IMR-90 (cell line): ENCODE measurements at regions not wholly inside any gene's neighbourhood (a gene's known extent, or its start where the extent isn't known, plus 50 kb on each side); places are given as distances from the start of the nearest gene placed in this dataset.

Experiments
- ATAC-seq: fragments of 200-7000 bp; cut with Tn5 transposase; 2 replicates; pipeline ENCODE4 v1.9.1; 2020; ENCODE audit warnings: low read depth, mild to moderate bottlenecking, moderate library complexity
- BruUV-seq: library from RNA; stranded (reverse); fragments of 400-500 nt; replicated peaks from 2 replicates; lab custom pipeline; 2021; lab: Mats Ljungman, UMichigan
- CTCF ChIA-PET: fragments of 300-600 bp; formaldehyde crosslinking; extraction: SDS; loops from one replicate; lab custom pipeline; 2021; ENCODE audit warnings: antibody characterized with exemption; lab: Yijun Ruan, JAX
- POLR2A ChIA-PET: fragments of 300-600 bp; sonication (Branson Sonifier 250); formaldehyde crosslinking; loops from one replicate; lab custom pipeline; 2022; ENCODE audit warnings: antibody characterized with exemption; ENCODE audit not compliant: unreplicated experiment; lab: Charles Lee
- DNase-seq: peaks from one replicate; pipeline ENCODE4 v3.0.0; 2013
- H2AFZ ChIP-seq: replicated peaks from 2 replicates; pipeline ENCODE3; 2013; ENCODE audit warnings: low read length, mild to moderate bottlenecking; ENCODE audit not compliant: poor library complexity
- H2AK5ac ChIP-seq: 2 replicates; pipeline ENCODE4 v1.6.1; 2013; ENCODE audit warnings: low read depth, low read length, inconsistent platforms
- H2AK9ac ChIP-seq: replicated peaks from 2 replicates; pipeline ENCODE3; 2013; ENCODE audit warnings: mild to moderate bottlenecking, low read depth, low read length, moderate library complexity; ENCODE audit not compliant: poor library complexity
- H2BK120ac ChIP-seq: 2 replicates; pipeline ENCODE4 v1.6.1; 2013; ENCODE audit warnings: low read depth, low read length, inconsistent platforms
- H2BK15ac ChIP-seq: 3 replicates; pipeline ENCODE4 v1.6.1; 2013; ENCODE audit warnings: low read depth, low read length, inconsistent platforms
- H2BK20ac ChIP-seq: 2 replicates; pipeline ENCODE4 v1.6.1; 2013; ENCODE audit warnings: low read depth, mild to moderate bottlenecking, inconsistent platforms, low read length, moderate library complexity
- H2BK5ac ChIP-seq: 2 replicates; pipeline ENCODE4 v1.6.1; 2013; ENCODE audit warnings: mild to moderate bottlenecking, low read depth, low read length, inconsistent platforms; ENCODE audit not compliant: poor library complexity, severe bottlenecking
- H3K14ac ChIP-seq: replicated peaks from 2 replicates; pipeline ENCODE4 v1.6.1; 2013; ENCODE audit warnings: low read depth, low read length, inconsistent platforms
- H3K18ac ChIP-seq: 2 replicates; pipeline ENCODE4 v1.6.1; 2013; ENCODE audit warnings: low read depth, low read length, control low read depth
- H3K23ac ChIP-seq: 2 replicates; pipeline ENCODE4 v1.6.1; 2013; ENCODE audit warnings: low read depth, low read length, inconsistent platforms
- H3K27ac ChIP-seq: 2 replicates; pipeline ENCODE4 v1.5.1; 2013; ENCODE audit warnings: mild to moderate bottlenecking, control low read depth, low read length; ENCODE audit not compliant: insufficient read depth
- H3K27me3 ChIP-seq: 2 replicates; pipeline ENCODE4 v1.6.1; 2013; ENCODE audit warnings: low read length; ENCODE audit not compliant: control insufficient read depth, insufficient read depth
- H3K36me3 ChIP-seq: 2 replicates; pipeline ENCODE4 v1.6.1; 2013; ENCODE audit warnings: low read length, mixed read lengths; ENCODE audit not compliant: control insufficient read depth, insufficient read depth
- H3K4ac ChIP-seq: 2 replicates; pipeline ENCODE4 v1.6.1; 2013; ENCODE audit warnings: low read depth, low read length, inconsistent platforms
- H3K4me1 ChIP-seq: 2 replicates; pipeline ENCODE4 v1.6.1; 2013; ENCODE audit warnings: low read length, mixed read lengths; ENCODE audit not compliant: control insufficient read depth, insufficient read depth
- H3K4me2 ChIP-seq: 2 replicates; pipeline ENCODE4 v1.6.1; 2013; ENCODE audit warnings: low read depth, mild to moderate bottlenecking, control low read depth, low read length, moderate library complexity
- H3K4me3 ChIP-seq: 2 replicates; pipeline ENCODE4 v1.5.1; 2013; ENCODE audit warnings: low read depth, mild to moderate bottlenecking, control low read depth, low read length, moderate library complexity; ENCODE audit not compliant: insufficient read depth
- H3K56ac ChIP-seq: 2 replicates; pipeline ENCODE4 v1.6.1; 2013; ENCODE audit warnings: low read length, inconsistent platforms; ENCODE audit not compliant: insufficient read depth; ENCODE audit errors: extremely low read depth
- H3K79me1 ChIP-seq, 2 experiments: 2 replicates each; pipeline ENCODE4 v1.6.1; 2013; ENCODE audit warnings: low read length in 2 of 2, inconsistent platforms in 1 of 2, low read depth in 1 of 2
- H3K9ac ChIP-seq: 2 replicates; pipeline ENCODE4 v1.6.1; 2013; ENCODE audit warnings: low read depth, low read length, control low read depth
- H3K9me1 ChIP-seq: 2 replicates; pipeline ENCODE4 v1.6.1; 2013; ENCODE audit warnings: low read length, inconsistent platforms; ENCODE audit not compliant: insufficient read depth
- H3K9me3 ChIP-seq: 2 replicates; pipeline ENCODE4 v1.6.1; 2013; ENCODE audit warnings: low read length; ENCODE audit not compliant: control insufficient read depth, insufficient read depth
- H4K20me1 ChIP-seq: 2 replicates; pipeline ENCODE4 v1.6.1; 2013; ENCODE audit warnings: low read length, inconsistent platforms; ENCODE audit not compliant: insufficient read depth
- H4K5ac ChIP-seq: 2 replicates; pipeline ENCODE4 v1.6.1; 2013; ENCODE audit warnings: mild to moderate bottlenecking, low read depth, low read length, control low read depth
- H4K8ac ChIP-seq, 2 experiments: 2 replicates each; pipeline ENCODE4 v1.6.1; 2013; ENCODE audit warnings: low read depth in 2 of 2, low read length in 2 of 2, control low read depth in 1 of 2, inconsistent platforms in 1 of 2
- H4K91ac ChIP-seq: 2 replicates; pipeline ENCODE4 v1.6.1; 2013; ENCODE audit warnings: low read depth, low read length, inconsistent platforms; ENCODE audit not compliant: insufficient read depth
- BHLHE40 ChIP-seq: fragments of 150-350 bp; IDR thresholded peaks from 2 replicates; pipeline ENCODE4 v1.6.1; 2016; ENCODE audit warnings: mild to moderate bottlenecking, low read depth, low read length
- CEBPB ChIP-seq: IDR thresholded peaks from 2 replicates; pipeline ENCODE4 v1.6.1; 2012; ENCODE audit warnings: low read depth, low read length, improper control_type of control experiment
- CHD1 ChIP-seq: IDR thresholded peaks from 2 replicates; pipeline ENCODE4 v1.6.1; 2012; ENCODE audit warnings: low read depth, low read length, improper control_type of control experiment
- FOS ChIP-seq: fragments of 150-350 bp; IDR thresholded peaks from 2 replicates; pipeline ENCODE4 v1.6.1; 2016; ENCODE audit warnings: low read depth, low read length
- MAFK ChIP-seq: IDR thresholded peaks from 2 replicates; pipeline ENCODE4 v1.6.1; 2012; ENCODE audit warnings: low read depth, low read length, improper control_type of control experiment
- MAZ ChIP-seq: IDR thresholded peaks from 2 replicates; pipeline ENCODE4 v1.6.1; 2012; ENCODE audit warnings: low read depth, mild to moderate bottlenecking, low read length, improper control_type of control experiment, moderate library complexity, borderline replicate concordance
- MXI1 ChIP-seq: IDR thresholded peaks from 2 replicates; pipeline ENCODE4 v1.6.1; 2012; ENCODE audit warnings: low read depth, mild to moderate bottlenecking, low read length, moderate library complexity, borderline replicate concordance
- NFE2L2 ChIP-seq: fragments of 150-350 bp; IDR thresholded peaks from 2 replicates; pipeline ENCODE4 v1.6.1; 2016; ENCODE audit warnings: low read depth, mild to moderate bottlenecking, low read length
- POLR2A ChIP-seq: IDR thresholded peaks from 2 replicates; pipeline ENCODE4 v1.6.1; 2012; ENCODE audit warnings: mild to moderate bottlenecking, low read depth, low read length
- RAD21 ChIP-seq: IDR thresholded peaks from 2 replicates; pipeline ENCODE4 v1.6.1; 2012; ENCODE audit warnings: low read length, improper control_type of control experiment
- RCOR1 ChIP-seq: IDR thresholded peaks from 2 replicates; pipeline ENCODE4 v1.6.1; 2012; ENCODE audit warnings: mild to moderate bottlenecking, low read length, improper control_type of control experiment; ENCODE audit not compliant: insufficient replicate concordance
- RFX5 ChIP-seq: IDR thresholded peaks from 2 replicates; pipeline ENCODE4 v1.8.0; 2012; ENCODE audit warnings: low read depth, mild to moderate bottlenecking, low read length, moderate library complexity
- SMC3 ChIP-seq: fragments of 150-350 bp; IDR thresholded peaks from 2 replicates; pipeline ENCODE4 v1.6.1; 2016; ENCODE audit warnings: low read depth, mild to moderate bottlenecking, antibody characterized with exemption, low read length, moderate library complexity
- WGBS, 2 experiments: methylation state at CpG; one replicate each; pipeline versions ENCODE4 v1.1.5 to v1.1.7; 2013; ENCODE audit warnings: missing lambda C conversion rate in 2 of 2; ENCODE audit not compliant: insufficient read length in 1 of 2; ENCODE audit errors: extremely low coverage in 2 of 2; 5-methylcytosine and 5-hydroxymethylcytosine counted together
- dilution Hi-C: fragments of 300-500 bp; cut with HindIII; formaldehyde crosslinking; loops from one replicate; pipeline ENCODE4 v1.14.3; 2018; ENCODE audit warnings: low sequenced_read_pairs; ENCODE audit not compliant: unreplicated experiment
- in situ Hi-C: fragments of 300-500 bp; cut with MboI; formaldehyde crosslinking; loops from 3 replicates; pipeline ENCODE4 v1.14.3; 2019; ENCODE audit warnings: low sequenced_read_pairs, inconsistent platforms, mixed read lengths
- intact Hi-C: fragments of 100-400 bp; cut with micrococcal nuclease; formaldehyde crosslinking; loops from 2 replicates; pipeline ENCODE4 v1.10.0; 2022
- TF ChIP-seq, protein P1 (sequence below): conservative IDR thresholded peaks from 2 replicates; pipeline ENCODE4 v1.5.1; 2012; ENCODE audit warnings: mild to moderate bottlenecking, low read depth, low read length, improper control_type of control experiment
- TF ChIP-seq, protein P2 (sequence below): fragments of 150-350 bp; IDR thresholded peaks from 2 replicates; pipeline ENCODE4 v1.6.1; 2017; ENCODE audit warnings: mild to moderate bottlenecking, antibody characterized with exemption, low read length, low read depth
- TF ChIP-seq, protein P3 (sequence below): fragments of 150-350 bp; IDR thresholded peaks from 2 replicates; pipeline ENCODE4 v1.6.1; 2016; ENCODE audit warnings: low read depth, mild to moderate bottlenecking, low read length, moderate library complexity, borderline replicate concordance

DNA sequence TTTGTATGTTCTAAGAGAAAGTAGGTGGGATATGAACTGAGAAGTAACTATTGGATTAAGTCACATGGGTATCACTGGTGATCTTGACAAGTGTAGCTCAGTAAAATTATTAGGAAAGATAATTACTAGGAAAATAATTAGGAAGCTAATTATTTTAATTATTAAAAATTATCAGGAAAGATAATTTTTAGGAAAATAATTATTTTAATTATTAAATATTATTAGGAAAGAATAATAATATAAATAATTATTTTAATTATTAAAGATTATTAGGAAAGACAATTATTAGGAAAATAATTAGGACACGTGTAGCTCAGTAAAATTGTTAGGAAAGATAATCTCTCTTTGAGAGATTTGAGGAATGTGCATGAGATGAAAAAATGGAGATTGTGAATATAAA lies 623.4 kb upstream of the PIK3C3 start:
- Histone ChIP-seq H3K4ac (no peak overlapping the region), H3K56ac (no peak overlapping the region), H3K18ac (no peak overlapping the region), H3K36me3 (no peaks in the 10 kb centered on the region), H3K14ac (no peak overlapping the region), H4K5ac (no peak overlapping the region), H2BK120ac (no peak overlapping the region), H3K4me3 (no peak overlapping the region), H2BK20ac (no peak overlapping the region), H3K9me1 (no peaks in the 10 kb centered on the region), H3K27ac (no peak overlapping the region), H2BK5ac (no peak overlapping the region), H2AFZ (no peak overlapping the region), H3K9me3 (no peaks in the 10 kb centered on the region), H4K20me1 (no peaks in the 10 kb centered on the region), H3K79me1 (no peaks in the 10 kb centered on the region), H3K23ac (no peak overlapping the region), H3K4me1 (no peaks in the 10 kb centered on the region), H4K91ac (no peak overlapping the region), H2AK5ac (no peak overlapping the region), H4K8ac (no peak overlapping the region), H3K27me3 (no peaks in the 10 kb centered on the region), H2AK9ac (no peak overlapping the region), H3K9ac (no peak overlapping the region), H2BK15ac (no peak overlapping the region), H3K4me2 (no peak overlapping the region)
- dilution Hi-C loops (no loop called here), intact Hi-C loops (no loop called here), in situ Hi-C loops (no loop called here)
- ATAC-seq (no peak), DNase-seq (no peak)
- TF ChIP-seq, protein P1, sequence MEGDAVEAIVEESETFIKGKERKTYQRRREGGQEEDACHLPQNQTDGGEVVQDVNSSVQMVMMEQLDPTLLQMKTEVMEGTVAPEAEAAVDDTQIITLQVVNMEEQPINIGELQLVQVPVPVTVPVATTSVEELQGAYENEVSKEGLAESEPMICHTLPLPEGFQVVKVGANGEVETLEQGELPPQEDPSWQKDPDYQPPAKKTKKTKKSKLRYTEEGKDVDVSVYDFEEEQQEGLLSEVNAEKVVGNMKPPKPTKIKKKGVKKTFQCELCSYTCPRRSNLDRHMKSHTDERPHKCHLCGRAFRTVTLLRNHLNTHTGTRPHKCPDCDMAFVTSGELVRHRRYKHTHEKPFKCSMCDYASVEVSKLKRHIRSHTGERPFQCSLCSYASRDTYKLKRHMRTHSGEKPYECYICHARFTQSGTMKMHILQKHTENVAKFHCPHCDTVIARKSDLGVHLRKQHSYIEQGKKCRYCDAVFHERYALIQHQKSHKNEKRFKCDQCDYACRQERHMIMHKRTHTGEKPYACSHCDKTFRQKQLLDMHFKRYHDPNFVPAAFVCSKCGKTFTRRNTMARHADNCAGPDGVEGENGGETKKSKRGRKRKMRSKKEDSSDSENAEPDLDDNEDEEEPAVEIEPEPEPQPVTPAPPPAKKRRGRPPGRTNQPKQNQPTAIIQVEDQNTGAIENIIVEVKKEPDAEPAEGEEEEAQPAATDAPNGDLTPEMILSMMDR: no peak
- TF ChIP-seq BHLHE40 (no peak), RCOR1 (no peak), CHD1 (no peak), RFX5 (no peak), MAZ (no peak), NFE2L2 (no peak), CEBPB (no peak), RAD21 (no peak), MAFK (no peak), MXI1 (no peak), FOS (no peak), POLR2A (no peak), SMC3 (no peak)
- TF ChIP-seq, protein P2, sequence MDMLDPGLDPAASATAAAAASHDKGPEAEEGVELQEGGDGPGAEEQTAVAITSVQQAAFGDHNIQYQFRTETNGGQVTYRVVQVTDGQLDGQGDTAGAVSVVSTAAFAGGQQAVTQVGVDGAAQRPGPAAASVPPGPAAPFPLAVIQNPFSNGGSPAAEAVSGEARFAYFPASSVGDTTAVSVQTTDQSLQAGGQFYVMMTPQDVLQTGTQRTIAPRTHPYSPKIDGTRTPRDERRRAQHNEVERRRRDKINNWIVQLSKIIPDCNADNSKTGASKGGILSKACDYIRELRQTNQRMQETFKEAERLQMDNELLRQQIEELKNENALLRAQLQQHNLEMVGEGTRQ: no peak
- TF ChIP-seq, protein P3, sequence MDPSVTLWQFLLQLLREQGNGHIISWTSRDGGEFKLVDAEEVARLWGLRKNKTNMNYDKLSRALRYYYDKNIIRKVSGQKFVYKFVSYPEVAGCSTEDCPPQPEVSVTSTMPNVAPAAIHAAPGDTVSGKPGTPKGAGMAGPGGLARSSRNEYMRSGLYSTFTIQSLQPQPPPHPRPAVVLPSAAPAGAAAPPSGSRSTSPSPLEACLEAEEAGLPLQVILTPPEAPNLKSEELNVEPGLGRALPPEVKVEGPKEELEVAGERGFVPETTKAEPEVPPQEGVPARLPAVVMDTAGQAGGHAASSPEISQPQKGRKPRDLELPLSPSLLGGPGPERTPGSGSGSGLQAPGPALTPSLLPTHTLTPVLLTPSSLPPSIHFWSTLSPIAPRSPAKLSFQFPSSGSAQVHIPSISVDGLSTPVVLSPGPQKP: no peak
- WGBS, 2 experiments: no CpG with 5 or more reads among the region's 1 CpG
- BruUV-seq: no TSS peak
- ChIA-PET POLR2A (no interaction called here), CTCF (no interaction called here)
